OCI-LY3 (cell line): ENCODE measurements at regions not wholly inside any gene's neighbourhood (a gene's known extent, or its start where the extent isn't known, plus 50 kb on each side); places are given as distances from the start of the nearest gene placed in this dataset.
"Not testable (repeated sequence)": the region's sequence is repeated elsewhere in the genome, so short reads cannot be mapped to it uniquely, and the experiment has no call there.

ENCODE experiments used
- H2AFZ ChIP-seq: fragments of 200-600, 300-600 bp; shearing (Covaris generic); 2 replicates; pipeline ENCODE4 v1.6.0; 2014; ENCODE audit warnings: antibody characterized with exemption, low read depth, low read length
- H3K27ac ChIP-seq: fragments of 200-600, 300-600 bp; sonication (generic); 2 replicates; pipeline ENCODE4 v1.5.1; 2014; ENCODE audit warnings: mild to moderate bottlenecking, low read length, moderate library complexity, mixed read lengths
- H3K27me3 ChIP-seq: fragments of 200-600, 300-600 bp; sonication (generic); 2 replicates; pipeline ENCODE4 v1.6.1; 2014; ENCODE audit warnings: low read depth, low read length, mixed read lengths
- H3K36me3 ChIP-seq: fragments of 200-600, 300-600 bp; sonication (generic); replicated peaks from 2 replicates; pipeline ENCODE3; 2014; ENCODE audit warnings: low read depth, low read length, mixed read lengths
- H3K4me1 ChIP-seq: fragments of 300-600, 200-600 bp; sonication (generic); 2 replicates; pipeline ENCODE4 v1.6.1; 2014; ENCODE audit warnings: low read length, mixed read lengths
- H3K4me2 ChIP-seq: fragments of 200-600, 300-600 bp; sonication (generic); 2 replicates; pipeline ENCODE4 v1.6.1; 2014; ENCODE audit warnings: low read length, mixed read lengths
- H3K4me3 ChIP-seq: fragments of 300-600, 200-600 bp; sonication (generic); 2 replicates; pipeline ENCODE4 v1.5.1; 2014; ENCODE audit warnings: antibody characterized with exemption, mild to moderate bottlenecking, low read length, moderate library complexity
- H3K79me2 ChIP-seq: fragments of 300-600, 200-600 bp; shearing (Covaris generic); 2 replicates; pipeline ENCODE4 v1.6.1; 2014; ENCODE audit warnings: mild to moderate bottlenecking, low read length, mixed read lengths
- H3K9ac ChIP-seq: fragments of 300-600, 200-600 bp; shearing (Covaris generic); 2 replicates; pipeline ENCODE4 v1.6.0; 2014; ENCODE audit warnings: mild to moderate bottlenecking, low read length, moderate library complexity
- H3K9me3 ChIP-seq: fragments of 200-600, 300-600 bp; shearing (Covaris generic); 2 replicates; pipeline ENCODE4 v1.6.1; 2014; ENCODE audit warnings: low read length, mixed read lengths; ENCODE audit not compliant: insufficient read depth
- H4K20me1 ChIP-seq: fragments of 200-600, 300-600 bp; sonication (generic); 2 replicates; pipeline ENCODE4 v1.6.1; 2016; ENCODE audit warnings: low read length, mixed read lengths; ENCODE audit not compliant: insufficient read depth
- EZH2phosphoT487 ChIP-seq: fragments of 200-600 bp; shearing (Covaris generic); IDR thresholded peaks from 2 replicates; pipeline ENCODE4 v1.6.1; 2018; ENCODE audit warnings: antibody characterized with exemption, mixed run types, low read depth
- TF ChIP-seq, protein P1 (sequence below): fragments of 200-600, 300-600 bp; sonication (generic); IDR thresholded peaks from 2 replicates; pipeline ENCODE4 v1.5.1; 2014; ENCODE audit warnings: antibody characterized with exemption, low read length, low read depth

GRCh38 chr2:175241691-175242090, 60.2 kb upstream of the ATP5MC3 start:
- TF ChIP-seq, protein P1, sequence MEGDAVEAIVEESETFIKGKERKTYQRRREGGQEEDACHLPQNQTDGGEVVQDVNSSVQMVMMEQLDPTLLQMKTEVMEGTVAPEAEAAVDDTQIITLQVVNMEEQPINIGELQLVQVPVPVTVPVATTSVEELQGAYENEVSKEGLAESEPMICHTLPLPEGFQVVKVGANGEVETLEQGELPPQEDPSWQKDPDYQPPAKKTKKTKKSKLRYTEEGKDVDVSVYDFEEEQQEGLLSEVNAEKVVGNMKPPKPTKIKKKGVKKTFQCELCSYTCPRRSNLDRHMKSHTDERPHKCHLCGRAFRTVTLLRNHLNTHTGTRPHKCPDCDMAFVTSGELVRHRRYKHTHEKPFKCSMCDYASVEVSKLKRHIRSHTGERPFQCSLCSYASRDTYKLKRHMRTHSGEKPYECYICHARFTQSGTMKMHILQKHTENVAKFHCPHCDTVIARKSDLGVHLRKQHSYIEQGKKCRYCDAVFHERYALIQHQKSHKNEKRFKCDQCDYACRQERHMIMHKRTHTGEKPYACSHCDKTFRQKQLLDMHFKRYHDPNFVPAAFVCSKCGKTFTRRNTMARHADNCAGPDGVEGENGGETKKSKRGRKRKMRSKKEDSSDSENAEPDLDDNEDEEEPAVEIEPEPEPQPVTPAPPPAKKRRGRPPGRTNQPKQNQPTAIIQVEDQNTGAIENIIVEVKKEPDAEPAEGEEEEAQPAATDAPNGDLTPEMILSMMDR: no peak
- no peak for TF ChIP-seq EZH2phosphoT487
- Histone ChIP-seq H3K4me2 (no peak overlapping the region), H4K20me1 (no peaks in the 10 kb centered on the region)

DNA sequence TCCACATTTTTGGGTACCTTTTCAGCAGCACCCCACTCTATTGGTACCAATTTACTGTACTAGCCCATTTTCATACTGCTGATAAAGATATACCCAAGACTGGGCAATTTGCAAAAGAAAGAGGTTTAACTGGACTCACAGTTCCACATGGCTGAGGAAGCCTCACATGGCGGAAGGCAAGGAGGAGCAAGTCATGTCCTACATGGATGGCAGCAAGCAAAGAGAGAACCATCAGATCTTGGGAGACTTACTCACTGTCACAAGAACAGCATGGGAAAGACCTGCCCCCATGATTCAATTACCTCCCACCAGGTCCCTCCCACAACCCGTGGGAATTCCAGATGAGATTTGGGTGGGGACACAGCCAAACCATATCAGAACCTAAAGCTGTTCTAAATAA, 58.5 kb upstream of the ATP5MC3 start:
- not testable (repeated sequence) for H3K36me3 ChIP-seq, H2AFZ ChIP-seq, H3K27ac ChIP-seq, H3K9me3 ChIP-seq, H3K79me2 ChIP-seq, H3K4me2 ChIP-seq, H3K9ac ChIP-seq, H3K4me3 ChIP-seq, H3K4me1 ChIP-seq, H3K27me3 ChIP-seq, H4K20me1 ChIP-seq

More at GRCh38 chr2:175241691-175242090, 60.2 kb upstream of the ATP5MC3 start:
- Histone ChIP-seq H3K4me3 (no peak overlapping the region), H3K9me3 (no peaks in the 10 kb centered on the region), H3K27ac (no peak overlapping the region), H3K27me3 (no peaks in the 10 kb centered on the region), H3K36me3 (no peaks in the 10 kb centered on the region), H3K4me1 (no peaks in the 10 kb centered on the region), H3K9ac (no peak overlapping the region), H2AFZ (no peak overlapping the region), H3K79me2 (no peaks in the 10 kb centered on the region)

DNA sequence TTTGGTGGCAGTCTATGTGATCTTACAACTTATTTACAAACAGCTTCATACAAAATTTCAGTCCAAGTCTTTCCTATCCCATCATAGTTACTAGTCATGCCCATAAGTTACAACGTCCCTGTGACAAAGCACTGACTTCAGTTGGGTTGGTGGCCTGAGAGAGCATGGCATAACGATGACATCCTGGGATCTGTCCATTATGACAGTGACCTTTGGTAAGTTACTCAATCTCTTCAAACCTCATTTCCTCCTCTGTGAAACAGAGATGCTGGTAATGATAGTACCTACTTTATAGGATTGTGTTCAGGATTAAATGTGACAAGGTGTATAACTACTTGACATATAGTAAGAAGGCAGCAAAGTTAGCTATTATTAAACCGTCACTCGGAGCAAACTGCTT, 55.4 kb upstream of the ATP5MC3 start:
- no peak overlapping the region for H3K4me2 ChIP-seq
- H3K27me3 ChIP-seq: no peaks in the 10 kb centered on the region
- TF ChIP-seq, protein P1: no peak
- no peak for TF ChIP-seq EZH2phosphoT487
- no peak overlapping the region for H3K4me3 ChIP-seq
- H3K4me1 ChIP-seq: peaks cover 16% of the 10 kb centered on the region
- no peaks in the 10 kb centered on the region for H3K36me3 ChIP-seq
- H3K79me2 ChIP-seq: no peaks in the 10 kb centered on the region
- H2AFZ ChIP-seq: no peak overlapping the region
- no peak overlapping the region for H3K27ac ChIP-seq
- no peak overlapping the region for H3K9ac ChIP-seq
- H3K9me3 ChIP-seq: no peaks in the 10 kb centered on the region
- 0 out of 2 replicates have a peak, but pooled peaks cover 6% of the 10 kb centered on the region for H4K20me1 ChIP-seq

DNA sequence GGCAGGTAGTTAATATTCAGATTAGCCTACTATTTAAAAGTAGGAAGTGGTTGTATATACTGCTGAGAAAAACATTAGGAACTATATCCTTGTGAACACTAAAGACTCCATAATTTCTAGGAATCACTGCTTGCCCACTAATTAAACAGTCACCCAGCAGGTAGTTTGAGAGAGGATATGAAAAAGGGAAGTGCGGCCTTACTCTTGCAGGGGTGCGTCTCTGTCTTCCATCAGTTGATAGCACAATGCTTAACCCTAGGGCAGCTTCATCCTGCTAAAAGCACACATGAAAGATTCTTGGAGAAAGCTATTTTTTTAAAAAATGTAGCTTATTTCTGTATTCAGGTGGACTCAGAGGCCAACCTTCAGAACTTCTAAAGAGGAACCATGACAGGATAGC, 53.1 kb upstream of the ATP5MC3 start:
- Histone ChIP-seq H3K4me3 (no peak overlapping the region), H3K4me2 (peak overlapping the region; percentile 18; the same call in 1 of the 2 replicates), H3K9me3 (no peaks in the 10 kb centered on the region), H4K20me1 (0 out of 2 replicates have a peak, but pooled peaks cover 6% of the 10 kb centered on the region), H3K27me3 (no peaks in the 10 kb centered on the region), H3K4me1 (peaks cover 16% of the 10 kb centered on the region), H2AFZ (no peak overlapping the region), H3K79me2 (no peaks in the 10 kb centered on the region), H3K27ac (no peak overlapping the region), H3K36me3 (no peaks in the 10 kb centered on the region), H3K9ac (no peak overlapping the region)
- no peak for TF ChIP-seq EZH2phosphoT487
- TF ChIP-seq, protein P1: no peak

- H3K27me3 ChIP-seq: no peaks in the 10 kb centered on the region
- no peak overlapping the region for H3K9ac ChIP-seq
- no peak for TF ChIP-seq EZH2phosphoT487
- TF ChIP-seq, protein P1: no peak
- H4K20me1 ChIP-seq: 0 out of 2 replicates have a peak, but pooled peaks cover 6% of the 10 kb centered on the region
- no peak overlapping the region for H3K4me3 ChIP-seq
- H3K79me2 ChIP-seq: no peaks in the 10 kb centered on the region
- H3K4me1 ChIP-seq: peaks cover 16% of the 10 kb centered on the region
- H3K36me3 ChIP-seq: no peaks in the 10 kb centered on the region
- no peaks in the 10 kb centered on the region for H3K9me3 ChIP-seq
- no peak overlapping the region for H3K27ac ChIP-seq
- H3K4me2 ChIP-seq: peak overlapping the region; percentile 18; the same call in 1 of the 2 replicates
- H2AFZ ChIP-seq: no peak overlapping the region
Observed at GRCh38 chr2:175234153-175234552, 52.6 kb upstream of the ATP5MC3 start.
